ENCODE measurements at regions not wholly inside any gene's neighbourhood (a gene's known extent, or its start where the extent isn't known, plus 50 kb on each side); places are given as distances from the start of the nearest gene placed in this dataset.

- H3K27ac ChIP-seq (ENCODE audit: low read length) = no peak overlapping the region
- no peaks in the 10 kb centered on the region for H3K4me1 ChIP-seq (ENCODE audit: control insufficient read depth in 1 of 2, insufficient read depth in 2 of 2, low read length in 2 of 2)
- no peak overlapping the region for H3K4me3 ChIP-seq (ENCODE audit: low read depth in 1 of 2, low read length in 2 of 2)
- no peaks in the 10 kb centered on the region for H3K36me3 ChIP-seq (ENCODE audit: control insufficient read depth in 1 of 2, insufficient read depth in 2 of 2, low read length in 2 of 2)
- H3K9me3 ChIP-seq (ENCODE audit: control insufficient read depth in 1 of 2, low read length in 2 of 2) = no peaks in the 10 kb centered on the region
- H3K27me3 ChIP-seq (ENCODE audit: low read depth, low read length) = no peaks in the 10 kb centered on the region
Observed at GRCh38 chr11:129290966-129291365, 84.7 kb upstream of the BARX2 start.

- no peaks in the 10 kb centered on the region for H3K36me3 ChIP-seq (ENCODE audit: control insufficient read depth in 1 of 2, insufficient read depth in 2 of 2, low read length in 2 of 2)
- no peaks in the 10 kb centered on the region for H3K4me1 ChIP-seq (ENCODE audit: control insufficient read depth in 1 of 2, insufficient read depth in 2 of 2, low read length in 2 of 2)
- no peaks in the 10 kb centered on the region for H3K9me3 ChIP-seq (ENCODE audit: control insufficient read depth in 1 of 2, low read length in 2 of 2)
- no peaks in the 10 kb centered on the region for H3K27me3 ChIP-seq (ENCODE audit: low read depth, low read length)
- H3K27ac ChIP-seq (ENCODE audit: low read length) = no peak overlapping the region
- no peak overlapping the region for H3K4me3 ChIP-seq (ENCODE audit: low read depth in 1 of 2, low read length in 2 of 2)
Observed at GRCh38 chr11:129289350-129290040, 86.2 kb upstream of the BARX2 start.

DNA sequence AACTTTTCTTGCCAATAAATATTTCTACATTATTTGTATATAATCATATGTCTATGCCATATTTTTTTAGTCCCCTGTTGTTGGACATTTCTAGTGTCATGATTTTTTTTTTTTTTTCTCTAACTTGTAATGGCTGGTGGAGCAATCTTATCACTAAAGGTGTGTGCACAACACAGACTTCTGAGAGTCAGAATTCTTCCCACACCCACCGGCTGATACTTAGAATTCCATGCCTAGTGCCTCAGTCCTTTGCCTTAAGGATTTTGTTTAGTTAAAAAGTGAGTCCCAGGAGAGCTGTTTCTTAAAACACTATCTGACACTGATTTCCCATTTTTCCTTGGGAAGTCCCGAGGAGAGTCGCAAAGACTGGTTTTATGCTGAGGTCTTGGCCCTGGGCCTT lies 87.7 kb upstream of the BARX2 start:
- no peaks in the 10 kb centered on the region for H3K36me3 ChIP-seq (ENCODE audit: control insufficient read depth in 1 of 2, insufficient read depth in 2 of 2, low read length in 2 of 2)
- no peaks in the 10 kb centered on the region for H3K4me1 ChIP-seq (ENCODE audit: control insufficient read depth in 1 of 2, insufficient read depth in 2 of 2, low read length in 2 of 2)
- no peaks in the 10 kb centered on the region for H3K27me3 ChIP-seq (ENCODE audit: low read depth, low read length)
- H3K9me3 ChIP-seq (ENCODE audit: control insufficient read depth in 1 of 2, low read length in 2 of 2) = no peaks in the 10 kb centered on the region
- H3K4me3 ChIP-seq (ENCODE audit: low read depth in 1 of 2, low read length in 2 of 2) = no peak overlapping the region
- H3K27ac ChIP-seq (ENCODE audit: low read length) = no peak overlapping the region

GRCh38 chr11:129286813-129287212 lies 88.8 kb upstream of the BARX2 start:
- Histone ChIP-seq H3K27ac (ENCODE audit: low read length) (no peak overlapping the region), H3K27me3 (ENCODE audit: low read depth, low read length) (no peaks in the 10 kb centered on the region), H3K4me3 (ENCODE audit: low read depth in 1 of 2, low read length in 2 of 2) (no peak overlapping the region), H3K36me3 (ENCODE audit: control insufficient read depth in 1 of 2, insufficient read depth in 2 of 2, low read length in 2 of 2) (no peaks in the 10 kb centered on the region), H3K9me3 (ENCODE audit: control insufficient read depth in 1 of 2, low read length in 2 of 2) (no peaks in the 10 kb centered on the region), H3K4me1 (ENCODE audit: control insufficient read depth in 1 of 2, insufficient read depth in 2 of 2, low read length in 2 of 2) (no peaks in the 10 kb centered on the region)

GRCh38 chr11:129285402-129285786 lies 90.3 kb upstream of the BARX2 start:
- Histone ChIP-seq H3K27ac (ENCODE audit: low read length) (no peak overlapping the region), H3K27me3 (ENCODE audit: low read depth, low read length) (no peaks in the 10 kb centered on the region), H3K4me3 (ENCODE audit: low read depth in 1 of 2, low read length in 2 of 2) (no peak overlapping the region), H3K36me3 (ENCODE audit: control insufficient read depth in 1 of 2, insufficient read depth in 2 of 2, low read length in 2 of 2) (no peaks in the 10 kb centered on the region), H3K4me1 (ENCODE audit: control insufficient read depth in 1 of 2, insufficient read depth in 2 of 2, low read length in 2 of 2) (no peaks in the 10 kb centered on the region), H3K9me3 (ENCODE audit: control insufficient read depth in 1 of 2, low read length in 2 of 2) (no peaks in the 10 kb centered on the region)

GRCh38 chr11:129283141-129283540 lies 91.0 kb upstream of the ARHGAP32 start:
- no peak overlapping the region for H3K27ac ChIP-seq (ENCODE audit: low read length)
- H3K36me3 ChIP-seq (ENCODE audit: control insufficient read depth in 1 of 2, insufficient read depth in 2 of 2, low read length in 2 of 2) = no peaks in the 10 kb centered on the region
- no peaks in the 10 kb centered on the region for H3K9me3 ChIP-seq (ENCODE audit: control insufficient read depth in 1 of 2, low read length in 2 of 2)
- H3K27me3 ChIP-seq (ENCODE audit: low read depth, low read length) = no peaks in the 10 kb centered on the region
- H3K4me3 ChIP-seq (ENCODE audit: low read depth in 1 of 2, low read length in 2 of 2) = no peak overlapping the region
- peaks cover 2 to 8% of the 10 kb centered on the region in 2 donors for H3K4me1 ChIP-seq (ENCODE audit: control insufficient read depth in 1 of 2, insufficient read depth in 2 of 2, low read length in 2 of 2)

- Histone ChIP-seq H3K4me1 (ENCODE audit: control insufficient read depth in 1 of 2, insufficient read depth in 2 of 2, low read length in 2 of 2) (peaks cover 7 to 10% of the 10 kb centered on the region in 2 donors), H3K36me3 (ENCODE audit: control insufficient read depth in 1 of 2, insufficient read depth in 2 of 2, low read length in 2 of 2) (no peaks in the 10 kb centered on the region), H3K27ac (ENCODE audit: low read length) (no peak overlapping the region), H3K9me3 (ENCODE audit: control insufficient read depth in 1 of 2, low read length in 2 of 2) (no peaks in the 10 kb centered on the region), H3K4me3 (ENCODE audit: low read depth in 1 of 2, low read length in 2 of 2) (no peak overlapping the region), H3K27me3 (ENCODE audit: low read depth, low read length) (no peaks in the 10 kb centered on the region)
Observed at GRCh38 chr11:129282634-129283033, 90.5 kb upstream of the ARHGAP32 start.

DNA sequence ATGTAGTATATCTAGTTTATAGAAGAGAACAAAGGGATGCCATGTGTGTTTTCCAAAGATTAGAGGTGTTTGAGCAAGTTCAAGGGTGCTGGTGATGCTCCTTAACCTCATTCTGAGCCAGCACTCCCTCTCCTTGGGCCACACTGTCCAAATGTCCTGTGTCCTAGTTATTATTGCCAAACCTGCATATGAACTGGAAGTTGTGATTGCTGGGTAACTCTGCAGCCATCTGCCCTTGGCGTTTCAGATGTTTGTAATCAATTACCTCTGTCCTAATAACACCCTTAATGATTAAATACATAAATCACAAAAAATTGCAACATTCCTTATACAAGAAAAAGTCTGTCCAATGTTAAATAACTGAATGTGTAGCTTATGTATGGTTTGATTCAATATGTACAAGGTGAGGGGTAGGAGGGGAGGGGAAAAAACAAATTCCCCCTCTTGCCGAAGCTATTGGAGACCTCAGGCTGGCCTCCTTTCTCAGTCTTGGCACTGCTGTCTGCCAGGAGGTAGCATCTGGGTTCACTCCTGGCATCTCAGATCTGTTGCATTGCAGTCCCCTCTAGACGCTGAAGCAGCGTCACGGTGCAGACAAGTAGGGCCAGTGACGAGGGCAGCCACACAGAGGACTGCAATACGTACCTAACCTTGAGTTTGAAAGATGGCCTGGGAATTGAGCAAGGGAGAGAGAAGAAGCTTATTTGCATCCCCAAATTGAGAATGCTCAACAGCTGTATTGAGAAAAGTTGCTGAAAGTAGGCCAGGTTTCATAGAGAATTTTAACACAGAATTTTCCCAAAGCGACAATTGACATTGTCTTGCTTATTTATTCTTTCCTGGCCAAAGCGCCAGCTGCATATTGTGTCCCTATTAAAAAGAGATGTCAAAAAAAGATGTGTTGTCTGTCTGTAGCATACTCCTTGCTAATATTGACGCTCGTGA lies 89.6 kb upstream of the ARHGAP32 start:
- no peak overlapping the region for H3K4me3 ChIP-seq (ENCODE audit: low read depth in 1 of 2, low read length in 2 of 2)
- no peak overlapping the region for H3K27ac ChIP-seq (ENCODE audit: low read length)
- H3K27me3 ChIP-seq (ENCODE audit: low read depth, low read length) = no peaks in the 10 kb centered on the region
- no peaks in the 10 kb centered on the region for H3K36me3 ChIP-seq (ENCODE audit: control insufficient read depth in 1 of 2, insufficient read depth in 2 of 2, low read length in 2 of 2)
- peaks cover 8 to 11% of the 10 kb centered on the region in 2 donors for H3K4me1 ChIP-seq (ENCODE audit: control insufficient read depth in 1 of 2, insufficient read depth in 2 of 2, low read length in 2 of 2)
- H3K9me3 ChIP-seq (ENCODE audit: control insufficient read depth in 1 of 2, low read length in 2 of 2) = no peaks in the 10 kb centered on the region

DNA sequence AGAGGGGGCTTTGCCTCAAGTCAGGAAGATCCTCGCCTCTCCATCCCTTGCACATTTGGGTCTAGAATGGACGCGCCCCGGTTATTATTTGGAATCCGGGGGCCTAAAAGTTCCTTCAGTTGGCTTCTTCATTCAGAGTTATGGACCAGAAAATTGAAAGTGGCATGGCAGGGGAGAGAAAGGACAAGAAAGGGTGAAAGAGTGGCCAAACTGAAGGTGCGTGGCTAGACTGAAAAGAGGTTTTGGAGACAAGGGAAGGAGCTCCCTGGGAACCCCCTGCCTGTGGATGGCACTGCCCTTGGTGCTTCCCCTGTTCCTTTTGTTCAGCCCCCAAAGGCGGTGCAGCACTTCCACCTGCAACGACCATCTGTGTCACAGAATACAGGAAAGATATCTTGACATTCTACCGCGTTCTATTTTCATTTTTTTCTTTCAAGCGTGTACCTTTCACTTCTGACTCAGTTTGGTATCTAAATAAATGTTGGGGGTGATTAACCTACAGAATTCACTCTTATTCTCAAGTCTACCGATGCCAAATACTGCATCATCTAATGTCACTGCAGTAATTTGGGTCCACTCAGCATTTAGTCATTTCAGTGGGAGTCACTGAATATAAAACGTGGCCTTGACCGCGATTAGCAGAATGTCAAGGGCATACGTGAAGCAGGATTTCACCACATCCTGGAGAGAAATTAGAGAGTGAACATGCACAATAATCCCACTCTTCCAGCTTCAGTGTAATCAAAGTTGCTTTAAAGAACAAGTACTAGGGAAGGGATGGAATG lies 88.1 kb upstream of the ARHGAP32 start:
- Histone ChIP-seq H3K4me3 (ENCODE audit: low read depth in 1 of 2, low read length in 2 of 2) (peak overlapping the region; percentile 58 to 59), H3K9me3 (ENCODE audit: control insufficient read depth in 1 of 2, low read length in 2 of 2) (no peaks in the 10 kb centered on the region), H3K27ac (ENCODE audit: low read length) (peak overlapping the region; percentile 32), H3K27me3 (ENCODE audit: low read depth, low read length) (no peaks in the 10 kb centered on the region), H3K4me1 (ENCODE audit: control insufficient read depth in 1 of 2, insufficient read depth in 2 of 2, low read length in 2 of 2) (peaks cover 8 to 23% of the 10 kb centered on the region in 2 donors), H3K36me3 (ENCODE audit: control insufficient read depth in 1 of 2, insufficient read depth in 2 of 2, low read length in 2 of 2) (no peaks in the 10 kb centered on the region)

DNA sequence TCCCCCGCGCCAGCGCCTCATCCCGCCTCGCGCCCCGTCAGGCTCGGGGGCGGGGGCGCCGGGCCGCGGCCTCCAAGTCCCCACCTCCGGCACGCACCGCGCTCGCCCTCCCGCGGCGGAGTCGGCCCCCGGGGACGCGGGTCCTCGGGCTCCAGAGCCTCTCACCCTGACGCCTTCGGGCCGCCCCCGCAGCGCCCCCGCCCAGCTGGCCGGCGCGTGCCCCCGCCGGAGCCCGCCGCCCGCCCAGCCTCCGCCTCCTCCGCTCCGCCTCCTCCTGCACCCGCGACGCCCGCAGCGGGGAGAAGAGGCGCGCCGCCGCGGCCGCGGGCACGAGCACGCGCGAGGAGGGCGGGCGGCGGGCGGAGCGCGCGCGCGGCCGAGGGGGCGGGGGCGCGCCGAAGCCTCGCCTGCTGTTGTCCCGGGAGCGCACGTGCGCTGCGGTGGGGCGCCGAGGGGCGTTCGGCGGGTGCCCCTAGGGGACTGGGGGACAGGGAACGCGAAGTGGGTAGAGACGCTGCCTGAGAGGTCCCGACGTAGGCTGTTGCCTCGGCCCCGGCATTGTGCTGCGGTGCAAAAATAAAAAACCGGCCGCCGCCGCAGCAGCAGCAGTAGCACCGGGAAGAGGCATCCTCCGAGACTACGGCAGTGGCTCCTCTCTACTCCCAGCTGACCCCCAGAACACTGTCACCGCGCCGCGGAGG lies 87.4 kb upstream of the ARHGAP32 start:
- no peaks in the 10 kb centered on the region for H3K36me3 ChIP-seq (ENCODE audit: control insufficient read depth in 1 of 2, insufficient read depth in 2 of 2, low read length in 2 of 2)
- H3K4me3 ChIP-seq (ENCODE audit: low read depth in 1 of 2, low read length in 2 of 2) = peak overlapping the region; percentile 58 to 59
- no peaks in the 10 kb centered on the region for H3K27me3 ChIP-seq (ENCODE audit: low read depth, low read length)
- peaks cover 8 to 27% of the 10 kb centered on the region in 2 donors for H3K4me1 ChIP-seq (ENCODE audit: control insufficient read depth in 1 of 2, insufficient read depth in 2 of 2, low read length in 2 of 2)
- H3K27ac ChIP-seq (ENCODE audit: low read length) = peak overlapping the region; percentile 32
- H3K9me3 ChIP-seq (ENCODE audit: control insufficient read depth in 1 of 2, low read length in 2 of 2) = no peaks in the 10 kb centered on the region
